Smooth muscle cell (in vitro differentiated cells): ENCODE measurements at regions not wholly inside any gene's neighbourhood (a gene's known extent, or its start where the extent isn't known, plus 50 kb on each side); places are given as distances from the start of the nearest gene placed in this dataset.

ENCODE experiments used
- DNase-seq: peaks from one replicate; lab custom pipeline; 2025; ENCODE audit not compliant: unreplicated experiment; lab: John Stamatoyannopoulos, UW
- H2AFZ ChIP-seq: fragments of 200-600 bp; sonication (generic); 2 replicates; pipeline ENCODE4 v1.6.0; 2016; ENCODE audit warnings: antibody characterized with exemption, low read depth, mild to moderate bottlenecking
- H3F3A ChIP-seq: fragments of 200-600 bp; sonication (generic); 2 replicates; pipeline ENCODE4 v1.6.0; 2017; ENCODE audit warnings: antibody characterized with exemption, low read depth
- H3K27ac ChIP-seq: fragments of 200-600 bp; sonication (generic); 2 replicates; pipeline ENCODE4 v1.5.1; 2016; ENCODE audit warnings: low read depth, mild to moderate bottlenecking
- H3K27me3 ChIP-seq: fragments of 200-600 bp; sonication (generic); 2 replicates; pipeline ENCODE4 v1.6.1; 2016; ENCODE audit warnings: low read depth, mild to moderate bottlenecking
- H3K36me3 ChIP-seq: fragments of 200-600 bp; sonication (generic); 2 replicates; pipeline ENCODE4 v1.5.1; 2016; ENCODE audit warnings: low read depth
- H3K4me1 ChIP-seq: fragments of 200-600 bp; sonication (generic); 2 replicates; pipeline ENCODE4 v1.5.1; 2016; ENCODE audit warnings: low read depth
- H3K4me2 ChIP-seq: fragments of 200-600 bp; sonication (generic); 2 replicates; pipeline ENCODE4 v1.6.0; 2016; ENCODE audit warnings: mild to moderate bottlenecking
- H3K4me3 ChIP-seq: fragments of 200-600 bp; sonication (generic); 2 replicates; pipeline ENCODE4 v1.5.1; 2016; ENCODE audit warnings: mild to moderate bottlenecking
- H3K79me2 ChIP-seq: fragments of 200-600 bp; sonication (generic); 2 replicates; pipeline ENCODE4 v1.6.0; 2016; ENCODE audit warnings: low read depth, mild to moderate bottlenecking
- H3K9ac ChIP-seq: fragments of 200-600 bp; sonication (generic); 2 replicates; pipeline ENCODE4 v1.6.0; 2016; ENCODE audit warnings: low read depth
- H3K9me3 ChIP-seq: fragments of 200-600 bp; sonication (generic); replicated peaks from 2 replicates; pipeline ENCODE4 v1.5.1; 2016; ENCODE audit warnings: low read depth
- H4K20me1 ChIP-seq: fragments of 200-600 bp; sonication (generic); 2 replicates; pipeline ENCODE4 v1.6.0; 2016; ENCODE audit warnings: low read depth
- WGBS: methylation state at CpG from one replicate; pipeline ENCODE4 v1.1.7; 2016; ENCODE audit warnings: low lambda C conversion rate; 5-methylcytosine and 5-hydroxymethylcytosine counted together
- TF ChIP-seq, protein P1 (sequence below): fragments of 200-600 bp; sonication (generic); IDR thresholded peaks from 2 replicates; pipeline ENCODE4 v1.5.1; 2017; ENCODE audit warnings: borderline replicate concordance, mild to moderate bottlenecking, antibody characterized with exemption; ENCODE audit not compliant: insufficient read depth, poor library complexity, severe bottlenecking

DNA sequence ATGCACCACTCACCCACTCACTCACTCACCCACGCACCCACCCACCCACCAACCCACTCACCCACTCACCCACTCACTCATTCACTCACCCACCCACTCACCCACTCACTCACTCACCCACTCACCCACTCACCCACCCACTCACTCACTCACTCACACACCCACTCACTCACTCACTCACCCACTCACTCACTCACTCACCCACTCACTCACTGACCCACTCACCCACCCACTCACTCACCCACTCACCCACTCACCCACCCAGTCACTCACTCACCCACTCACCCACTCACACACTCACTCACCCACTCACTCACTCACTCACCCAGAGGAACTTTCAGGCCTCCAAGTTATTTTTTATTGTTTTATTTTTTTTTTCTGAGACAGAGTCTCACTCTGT lies 93.1 kb upstream of the MKI67 start:
- Histone ChIP-seq H4K20me1 (no peaks in the 10 kb centered on the region), H3K36me3 (no peaks in the 10 kb centered on the region), H3K9ac (no peak overlapping the region), H3K4me3 (no peak overlapping the region), H3K79me2 (no peaks in the 10 kb centered on the region), H3K4me1 (no peaks in the 10 kb centered on the region), H3F3A (no peaks in the 10 kb centered on the region), H3K27me3 (no peaks in the 10 kb centered on the region), H3K27ac (no peak overlapping the region), H2AFZ (no peak overlapping the region), H3K9me3 (no peaks in the 10 kb centered on the region), H3K4me2 (no peak overlapping the region)
- TF ChIP-seq, protein P1, sequence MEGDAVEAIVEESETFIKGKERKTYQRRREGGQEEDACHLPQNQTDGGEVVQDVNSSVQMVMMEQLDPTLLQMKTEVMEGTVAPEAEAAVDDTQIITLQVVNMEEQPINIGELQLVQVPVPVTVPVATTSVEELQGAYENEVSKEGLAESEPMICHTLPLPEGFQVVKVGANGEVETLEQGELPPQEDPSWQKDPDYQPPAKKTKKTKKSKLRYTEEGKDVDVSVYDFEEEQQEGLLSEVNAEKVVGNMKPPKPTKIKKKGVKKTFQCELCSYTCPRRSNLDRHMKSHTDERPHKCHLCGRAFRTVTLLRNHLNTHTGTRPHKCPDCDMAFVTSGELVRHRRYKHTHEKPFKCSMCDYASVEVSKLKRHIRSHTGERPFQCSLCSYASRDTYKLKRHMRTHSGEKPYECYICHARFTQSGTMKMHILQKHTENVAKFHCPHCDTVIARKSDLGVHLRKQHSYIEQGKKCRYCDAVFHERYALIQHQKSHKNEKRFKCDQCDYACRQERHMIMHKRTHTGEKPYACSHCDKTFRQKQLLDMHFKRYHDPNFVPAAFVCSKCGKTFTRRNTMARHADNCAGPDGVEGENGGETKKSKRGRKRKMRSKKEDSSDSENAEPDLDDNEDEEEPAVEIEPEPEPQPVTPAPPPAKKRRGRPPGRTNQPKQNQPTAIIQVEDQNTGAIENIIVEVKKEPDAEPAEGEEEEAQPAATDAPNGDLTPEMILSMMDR = no peak
- WGBS = no CpG with 5 or more reads among the region's 1 CpG
- DNase-seq = no peak

DNA sequence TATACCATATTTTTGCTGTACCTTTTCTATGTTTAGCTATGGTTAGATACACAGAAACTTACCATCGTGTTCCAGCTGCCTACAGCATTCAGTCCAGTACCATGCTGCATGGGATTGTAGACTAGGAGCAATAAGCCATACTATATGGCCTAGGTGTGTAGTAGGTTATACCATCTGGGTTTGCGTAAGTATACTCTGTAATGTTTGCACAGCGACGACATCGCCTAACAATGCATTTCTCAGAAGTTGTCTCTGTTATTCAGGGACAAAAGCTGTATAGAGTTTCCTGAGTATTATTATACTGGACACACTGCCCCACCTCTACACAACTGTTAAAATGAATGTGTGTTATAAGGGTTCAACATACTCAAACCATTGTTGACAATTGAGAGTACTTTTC lies 93.8 kb upstream of the MKI67 start:
- TF ChIP-seq, protein P1 = no peak
- H3F3A ChIP-seq = no peaks in the 10 kb centered on the region
- no peak overlapping the region for H3K9ac ChIP-seq
- H3K4me3 ChIP-seq = no peak overlapping the region
- H3K27me3 ChIP-seq = no peaks in the 10 kb centered on the region
- H3K4me1 ChIP-seq = no peaks in the 10 kb centered on the region
- no peaks in the 10 kb centered on the region for H3K79me2 ChIP-seq
- DNase-seq = no peak
- H3K9me3 ChIP-seq = no peaks in the 10 kb centered on the region
- 95% methylated on average over 5 of the region's 5 CpGs for WGBS
- H2AFZ ChIP-seq = no peak overlapping the region
- no peak overlapping the region for H3K27ac ChIP-seq
- no peaks in the 10 kb centered on the region for H3K36me3 ChIP-seq
- H3K4me2 ChIP-seq = no peak overlapping the region
- H4K20me1 ChIP-seq = no peaks in the 10 kb centered on the region

DNA sequence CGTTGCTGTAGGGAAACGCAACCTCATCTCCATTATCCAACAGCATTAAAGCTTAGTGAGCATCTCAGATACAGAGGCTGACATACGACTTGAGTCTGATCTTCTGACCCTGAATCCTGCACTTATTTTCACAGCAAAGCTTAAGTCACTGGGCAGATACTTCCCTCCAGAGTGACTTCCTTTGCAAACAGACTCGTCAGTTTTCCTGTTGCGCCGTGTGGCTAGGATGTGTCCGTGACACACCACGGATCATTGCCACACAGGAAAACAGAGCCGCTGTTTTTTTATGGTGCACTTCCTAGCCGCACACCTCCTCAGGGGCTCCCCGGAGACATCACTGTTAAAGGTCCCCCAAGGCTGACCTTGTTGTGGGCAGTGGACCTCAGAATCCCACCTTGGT lies 94.9 kb upstream of the MKI67 start:
- H3K9me3 ChIP-seq = no peaks in the 10 kb centered on the region
- no peaks in the 10 kb centered on the region for H3K4me1 ChIP-seq
- H2AFZ ChIP-seq = no peak overlapping the region
- no peaks in the 10 kb centered on the region for H4K20me1 ChIP-seq
- H3F3A ChIP-seq = no peaks in the 10 kb centered on the region
- TF ChIP-seq, protein P1 = no peak
- H3K4me3 ChIP-seq = no peak overlapping the region
- no peaks in the 10 kb centered on the region for H3K79me2 ChIP-seq
- H3K36me3 ChIP-seq = no peaks in the 10 kb centered on the region
- no peaks in the 10 kb centered on the region for H3K27me3 ChIP-seq
- H3K4me2 ChIP-seq = no peak overlapping the region
- no peak for DNase-seq
- no peak overlapping the region for H3K9ac ChIP-seq
- no peak overlapping the region for H3K27ac ChIP-seq
- WGBS = 91% methylated on average over 11 of the region's 11 CpGs

DNA sequence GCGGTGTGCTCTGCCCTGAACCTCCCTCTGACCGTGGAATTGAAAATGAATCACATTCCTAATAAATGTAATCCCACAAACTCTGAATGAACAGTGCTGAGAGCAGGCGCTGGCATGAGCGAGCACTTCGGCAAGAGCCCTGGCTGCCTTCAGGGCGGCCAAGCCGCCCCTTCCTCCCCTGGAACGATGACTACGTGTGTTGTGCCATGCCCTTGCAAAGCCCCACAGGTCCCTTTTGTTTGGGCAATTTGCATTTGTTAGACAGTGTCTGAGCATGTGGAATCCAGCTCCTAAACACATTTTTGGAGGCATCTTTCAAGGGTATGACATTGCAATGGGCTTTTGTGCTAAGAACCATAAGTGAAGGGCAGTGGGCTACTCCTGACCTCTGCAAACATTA lies 95.6 kb upstream of the MKI67 start:
- Histone ChIP-seq H3F3A (no peaks in the 10 kb centered on the region), H3K4me3 (no peak overlapping the region), H3K27me3 (no peaks in the 10 kb centered on the region), H3K9me3 (no peaks in the 10 kb centered on the region), H3K27ac (no peak overlapping the region), H3K4me1 (no peaks in the 10 kb centered on the region), H3K9ac (no peak overlapping the region), H3K36me3 (no peaks in the 10 kb centered on the region), H4K20me1 (no peaks in the 10 kb centered on the region), H2AFZ (no peak overlapping the region), H3K4me2 (no peak overlapping the region), H3K79me2 (no peaks in the 10 kb centered on the region)
- no peak for DNase-seq
- TF ChIP-seq, protein P1 = no peak
- WGBS = 82% methylated on average over 9 of the region's 9 CpGs
